ENCODE measurements at regions not wholly inside any gene's neighbourhood (a gene's known extent, or its start where the extent isn't known, plus 50 kb on each side); places are given as distances from the start of the nearest gene placed in this dataset.
A peak's percentile ranks its signal among the peaks of the same experiment; 100 is the strongest.

- no TSS peak for BruUV-seq (replicated peaks)
- intact Hi-C loops (cut with micrococcal nuclease; ENCODE audit: unreplicated experiment) (no loop called here), in situ Hi-C loops (cut with HindIII; ENCODE audit: low pct_unique_long_range_greater_than_20kb, low sequenced_read_pairs) (no loop called here)
- no peak for ATAC-seq
- no peaks in the 10 kb centered on the region for H3K4me1 ChIP-seq (ENCODE audit: control insufficient read depth, insufficient read depth, low read length)
- H3K4me3 ChIP-seq (ENCODE audit: low read depth in 2 of 2, low read length in 2 of 2), result no peak overlapping the region
- H3K36me3 ChIP-seq (ENCODE audit: control insufficient read depth, insufficient read depth, low read length), result no peaks in the 10 kb centered on the region
- TF ChIP-seq POLR2AphosphoS5 (IDR thresholded peaks at IDR 0.05; ENCODE audit: low read depth, low read length) (no peak), SIN3A (IDR thresholded peaks at IDR 0.05; ENCODE audit: borderline replicate concordance, insufficient read depth, low read depth, low read length) (no peak), CTCF (IDR thresholded peaks at IDR 0.05) (no peak), TCF7L2 (IDR thresholded peaks at IDR 0.05; ENCODE audit: low read depth, low read length) (no peak)
- TF ChIP-seq, protein P1, sequence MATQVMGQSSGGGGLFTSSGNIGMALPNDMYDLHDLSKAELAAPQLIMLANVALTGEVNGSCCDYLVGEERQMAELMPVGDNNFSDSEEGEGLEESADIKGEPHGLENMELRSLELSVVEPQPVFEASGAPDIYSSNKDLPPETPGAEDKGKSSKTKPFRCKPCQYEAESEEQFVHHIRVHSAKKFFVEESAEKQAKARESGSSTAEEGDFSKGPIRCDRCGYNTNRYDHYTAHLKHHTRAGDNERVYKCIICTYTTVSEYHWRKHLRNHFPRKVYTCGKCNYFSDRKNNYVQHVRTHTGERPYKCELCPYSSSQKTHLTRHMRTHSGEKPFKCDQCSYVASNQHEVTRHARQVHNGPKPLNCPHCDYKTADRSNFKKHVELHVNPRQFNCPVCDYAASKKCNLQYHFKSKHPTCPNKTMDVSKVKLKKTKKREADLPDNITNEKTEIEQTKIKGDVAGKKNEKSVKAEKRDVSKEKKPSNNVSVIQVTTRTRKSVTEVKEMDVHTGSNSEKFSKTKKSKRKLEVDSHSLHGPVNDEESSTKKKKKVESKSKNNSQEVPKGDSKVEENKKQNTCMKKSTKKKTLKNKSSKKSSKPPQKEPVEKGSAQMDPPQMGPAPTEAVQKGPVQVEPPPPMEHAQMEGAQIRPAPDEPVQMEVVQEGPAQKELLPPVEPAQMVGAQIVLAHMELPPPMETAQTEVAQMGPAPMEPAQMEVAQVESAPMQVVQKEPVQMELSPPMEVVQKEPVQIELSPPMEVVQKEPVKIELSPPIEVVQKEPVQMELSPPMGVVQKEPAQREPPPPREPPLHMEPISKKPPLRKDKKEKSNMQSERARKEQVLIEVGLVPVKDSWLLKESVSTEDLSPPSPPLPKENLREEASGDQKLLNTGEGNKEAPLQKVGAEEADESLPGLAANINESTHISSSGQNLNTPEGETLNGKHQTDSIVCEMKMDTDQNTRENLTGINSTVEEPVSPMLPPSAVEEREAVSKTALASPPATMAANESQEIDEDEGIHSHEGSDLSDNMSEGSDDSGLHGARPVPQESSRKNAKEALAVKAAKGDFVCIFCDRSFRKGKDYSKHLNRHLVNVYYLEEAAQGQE (IDR thresholded peaks at IDR 0.05; ENCODE audit: insufficient read depth in 1 of 2, low read depth in 2 of 2, low read length in 1 of 2), result no peak
- H3K27me3 ChIP-seq (ENCODE audit: control insufficient read depth, insufficient read depth, low read length), result no peaks in the 10 kb centered on the region
- no peak for DNase-seq (ENCODE audit: low read depth, low spot score)
- H3K9me3 ChIP-seq (ENCODE audit: control insufficient read depth, insufficient read depth, low read depth, low read length), result no peaks in the 10 kb centered on the region
- ChIA-PET POLR2A (no interaction called here), CTCF (no interaction called here)
- H3K27ac ChIP-seq (ENCODE audit: low read length), result no peak overlapping the region
Observed at GRCh38 chr4:159484864-159485263, 382.0 kb downstream of the RAPGEF2 start.

DNA sequence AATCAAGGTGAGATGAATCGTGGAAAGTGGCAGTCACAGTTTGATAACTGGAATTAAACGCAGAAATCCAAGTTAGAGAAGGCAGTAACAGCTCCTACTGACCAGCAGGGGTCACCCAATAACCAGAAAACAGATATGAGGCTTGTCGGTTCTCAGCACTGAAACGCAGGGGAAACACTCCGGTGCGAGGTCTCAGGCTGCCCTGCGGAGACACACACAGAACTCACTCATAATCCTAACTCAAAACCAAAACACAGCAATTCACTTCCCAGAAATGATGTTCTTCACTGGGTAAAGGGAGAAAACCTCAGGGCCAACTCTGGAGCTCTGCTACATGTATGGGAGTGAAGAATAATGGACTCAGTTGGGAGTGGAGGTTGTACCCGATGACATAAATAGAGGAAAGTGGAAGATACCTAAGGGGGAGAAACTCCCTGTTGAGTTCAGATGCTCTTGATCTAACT is 384.4 kb downstream of the RAPGEF2 start:
- ChIA-PET POLR2A (interaction anchor here (0.6 kb wide), 1 partner anchor 105 kb away, joined by 3 read pairs; no protein-coding TSS in a partner anchor), CTCF (interaction anchor here (0.6 to 1.2 kb wide), 3 partner anchors 18 to 1393 kb away, joined by 3 read pairs; no protein-coding TSS in a partner anchor)
- in situ Hi-C loops (cut with HindIII; ENCODE audit: low pct_unique_long_range_greater_than_20kb, low sequenced_read_pairs) (no loop called here), intact Hi-C loops (cut with micrococcal nuclease; ENCODE audit: unreplicated experiment) (no loop called here)
- Histone ChIP-seq H3K9me3 (ENCODE audit: control insufficient read depth, insufficient read depth, low read depth, low read length) (no peaks in the 10 kb centered on the region), H3K27ac (ENCODE audit: low read length) (no peak overlapping the region), H3K36me3 (ENCODE audit: control insufficient read depth, insufficient read depth, low read length) (no peaks in the 10 kb centered on the region), H3K4me1 (ENCODE audit: control insufficient read depth, insufficient read depth, low read length) (no peaks in the 10 kb centered on the region), H3K4me3 (ENCODE audit: low read depth in 2 of 2, low read length in 2 of 2) (no peak overlapping the region), H3K27me3 (ENCODE audit: control insufficient read depth, insufficient read depth, low read length) (no peaks in the 10 kb centered on the region)
- BruUV-seq (replicated peaks), result no TSS peak
- TF ChIP-seq CTCF (IDR thresholded peaks at IDR 0.05) (peak; percentile 78), SIN3A (IDR thresholded peaks at IDR 0.05; ENCODE audit: borderline replicate concordance, insufficient read depth, low read depth, low read length) (no peak)
- DNase-seq (ENCODE audit: low read depth, low spot score) (peak; percentile 18), ATAC-seq (peak; percentile 89)

All from Panc1 (cell line).